ENCODE measurements at regions not wholly inside any gene's neighbourhood (a gene's known extent, or its start where the extent isn't known, plus 50 kb on each side); places are given as distances from the start of the nearest gene placed in this dataset.
"Not testable (repeated sequence)": the region's sequence is repeated elsewhere in the genome, so short reads cannot be mapped to it uniquely, and the experiment has no call there.

DNA sequence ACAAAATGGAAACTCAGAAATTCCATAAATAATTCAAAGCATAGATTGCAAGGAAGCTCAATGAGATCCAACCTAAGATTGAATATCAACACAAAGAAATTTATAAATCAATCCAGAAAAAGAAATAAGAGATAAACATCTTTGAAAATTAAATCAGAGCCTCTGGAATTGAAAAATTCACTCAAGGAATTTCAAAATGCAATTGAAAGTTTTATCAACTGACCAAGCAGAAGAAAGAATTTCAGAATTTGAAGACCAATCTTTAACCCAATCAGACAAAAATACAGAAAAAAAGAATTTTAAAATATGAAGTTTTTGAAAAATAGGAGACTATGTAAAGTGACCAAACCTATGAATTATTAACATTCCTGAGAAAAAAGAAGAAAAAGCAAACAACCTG lies 134.1 kb downstream of the GASK1B start:
- no peak for TF ChIP-seq POLR2A (IDR thresholded peaks at IDR 0.05)
- no peak overlapping the region for H3K4me3 ChIP-seq (ENCODE audit: low read depth, poor library complexity, severe bottlenecking)
- intact Hi-C loops (cut with DNase I; ENCODE audit: low total_unique reads): no loop called here
- DNase-seq (ENCODE audit: low spot score in 2 of 2): no peak

DNA sequence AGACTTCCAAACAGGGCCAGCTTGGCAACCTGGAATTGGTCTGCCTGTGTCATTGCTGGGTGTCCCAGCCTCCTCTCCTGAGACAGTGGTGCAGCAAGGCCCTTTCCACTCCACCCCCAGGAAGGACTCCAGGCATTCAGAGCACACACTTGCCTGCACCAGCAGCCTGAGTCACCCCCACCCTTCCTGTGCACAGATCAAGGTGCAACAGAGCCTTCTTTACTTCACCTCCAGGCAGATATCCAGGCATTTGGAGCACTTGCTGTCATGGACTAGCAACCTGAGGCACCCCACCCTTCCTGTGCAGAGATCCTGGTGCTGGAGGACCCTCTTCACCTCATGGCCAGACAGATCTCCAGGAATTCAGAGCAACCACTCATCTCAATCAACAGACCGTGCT lies 135.8 kb downstream of the GASK1B start:
- intact Hi-C loops (cut with DNase I; ENCODE audit: low total_unique reads): no loop called here

DNA sequence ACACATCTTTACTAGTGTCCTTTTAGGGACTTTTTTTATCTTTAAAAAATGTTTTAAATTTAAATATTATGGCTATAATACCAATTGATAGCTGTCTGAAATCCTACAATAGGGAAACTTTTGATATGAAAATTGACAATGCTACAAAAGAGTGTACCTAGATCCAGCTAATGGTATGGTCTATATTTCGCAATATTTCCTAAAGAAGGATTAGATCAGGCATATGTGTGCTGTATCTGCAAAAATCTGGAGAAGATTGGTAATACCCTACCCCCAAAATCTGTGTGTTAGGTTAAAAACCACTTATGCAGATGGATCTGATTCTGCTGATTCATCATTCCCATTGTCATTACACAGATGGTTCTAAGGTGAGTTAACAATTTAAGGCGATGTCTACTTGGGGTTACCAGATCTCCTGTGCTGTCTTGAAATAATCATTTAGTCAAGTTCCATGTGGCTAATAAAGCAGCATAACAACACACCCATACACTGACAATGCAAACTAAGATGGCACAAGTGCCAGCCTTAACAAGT lies 137.1 kb downstream of the GASK1B start:
- TF ChIP-seq POLR2A (IDR thresholded peaks at IDR 0.05): no peak
- TF ChIP-seq, protein P1, sequence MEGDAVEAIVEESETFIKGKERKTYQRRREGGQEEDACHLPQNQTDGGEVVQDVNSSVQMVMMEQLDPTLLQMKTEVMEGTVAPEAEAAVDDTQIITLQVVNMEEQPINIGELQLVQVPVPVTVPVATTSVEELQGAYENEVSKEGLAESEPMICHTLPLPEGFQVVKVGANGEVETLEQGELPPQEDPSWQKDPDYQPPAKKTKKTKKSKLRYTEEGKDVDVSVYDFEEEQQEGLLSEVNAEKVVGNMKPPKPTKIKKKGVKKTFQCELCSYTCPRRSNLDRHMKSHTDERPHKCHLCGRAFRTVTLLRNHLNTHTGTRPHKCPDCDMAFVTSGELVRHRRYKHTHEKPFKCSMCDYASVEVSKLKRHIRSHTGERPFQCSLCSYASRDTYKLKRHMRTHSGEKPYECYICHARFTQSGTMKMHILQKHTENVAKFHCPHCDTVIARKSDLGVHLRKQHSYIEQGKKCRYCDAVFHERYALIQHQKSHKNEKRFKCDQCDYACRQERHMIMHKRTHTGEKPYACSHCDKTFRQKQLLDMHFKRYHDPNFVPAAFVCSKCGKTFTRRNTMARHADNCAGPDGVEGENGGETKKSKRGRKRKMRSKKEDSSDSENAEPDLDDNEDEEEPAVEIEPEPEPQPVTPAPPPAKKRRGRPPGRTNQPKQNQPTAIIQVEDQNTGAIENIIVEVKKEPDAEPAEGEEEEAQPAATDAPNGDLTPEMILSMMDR (IDR thresholded peaks at IDR 0.05): no peak
- H3K4me3 ChIP-seq (ENCODE audit: low read depth, poor library complexity, severe bottlenecking): no peak overlapping the region
- DNase-seq (ENCODE audit: low spot score in 2 of 2): no peak
- intact Hi-C loops (cut with DNase I; ENCODE audit: low total_unique reads): no loop called here
- WGBS, 2 donors: 83 to 91% methylated on average over 2 of the region's 2 CpGs

More for the DNA sequence above, 135.8 kb downstream of the GASK1B start:
- 93 to 100% methylated on average over 1 of the region's 1 CpG for WGBS, 2 donors
- no peak for DNase-seq (ENCODE audit: low spot score in 2 of 2)
- TF ChIP-seq POLR2A (IDR thresholded peaks at IDR 0.05): no peak
- TF ChIP-seq, protein P1 (IDR thresholded peaks at IDR 0.05): no peak
- H3K4me3 ChIP-seq (ENCODE audit: low read depth, poor library complexity, severe bottlenecking): no peak overlapping the region

DNA sequence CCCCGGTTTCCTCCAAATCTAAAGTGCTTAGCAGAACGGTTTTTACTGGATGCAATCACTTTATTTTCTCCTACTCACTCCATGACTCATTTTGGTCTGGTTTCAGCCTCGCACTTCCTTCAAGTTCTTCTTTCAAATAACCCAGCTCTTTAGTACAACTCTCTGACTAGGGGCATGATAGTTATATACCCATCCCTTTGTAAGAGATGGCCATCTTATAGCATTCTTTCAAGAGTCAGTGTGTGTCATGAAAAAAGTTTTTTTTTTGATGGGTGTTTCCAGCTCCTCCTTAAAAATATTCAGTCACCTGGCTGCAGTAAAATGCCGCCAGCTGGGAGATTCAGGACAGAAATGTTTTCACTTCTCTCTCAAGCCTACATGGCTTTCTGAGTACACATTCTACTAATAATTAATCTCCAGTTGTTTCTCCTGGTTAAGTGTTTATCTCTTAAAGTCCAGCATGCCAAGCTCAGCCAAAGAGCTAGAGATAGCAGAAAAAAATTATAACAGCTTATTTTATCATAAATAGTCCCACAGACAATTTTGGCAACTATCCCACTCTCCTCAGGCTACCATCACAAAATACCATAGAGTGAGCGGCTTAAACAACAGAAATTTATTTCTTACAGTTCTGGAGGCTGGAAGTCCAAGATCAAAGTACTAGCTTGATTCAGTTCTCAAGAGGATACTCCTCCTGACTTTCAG lies 139.3 kb downstream of the GASK1B start:
- 56 to 58% methylated on average over 5 of the region's 5 CpGs for WGBS, 2 donors
- H3K4me3 ChIP-seq (ENCODE audit: low read depth, poor library complexity, severe bottlenecking): no peak overlapping the region
- intact Hi-C loops (cut with DNase I; ENCODE audit: low total_unique reads): no loop called here
- TF ChIP-seq, protein P1 (IDR thresholded peaks at IDR 0.05): no peak
- TF ChIP-seq POLR2A (IDR thresholded peaks at IDR 0.05): no peak
- DNase-seq (ENCODE audit: low spot score in 2 of 2): peak in 1 of 2 donors; percentile 52

- DNase-seq (ENCODE audit: low spot score in 2 of 2): no peak
- no peak overlapping the region for H3K4me3 ChIP-seq (ENCODE audit: low read depth, poor library complexity, severe bottlenecking)
- intact Hi-C loops (cut with DNase I; ENCODE audit: low total_unique reads): no loop called here
- WGBS, 2 donors: 70 to 81% methylated on average over 4 of the region's 4 CpGs
- TF ChIP-seq, protein P1 (IDR thresholded peaks at IDR 0.05): no peak
- TF ChIP-seq POLR2A (IDR thresholded peaks at IDR 0.05): no peak
Observed at GRCh38 chr4:158032733-158033415, 140.0 kb downstream of the GASK1B start.

DNA sequence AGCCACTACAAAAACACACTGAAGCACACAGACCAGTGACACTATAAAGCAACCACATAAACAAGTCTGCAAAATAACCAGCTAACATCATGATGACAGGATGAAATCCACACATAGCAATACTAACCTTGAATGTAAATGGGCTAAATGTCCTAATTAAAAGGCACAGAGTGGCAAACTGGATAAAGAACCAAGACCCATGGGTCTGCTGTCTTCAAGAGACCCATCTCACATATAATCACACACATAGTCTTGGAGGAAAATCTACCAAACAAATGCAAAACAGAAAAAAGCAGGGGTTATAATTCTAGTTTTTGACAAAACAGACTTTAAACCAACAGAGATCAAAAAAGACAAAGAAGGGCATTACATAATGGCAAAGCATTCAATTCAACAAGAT lies 144.4 kb downstream of the GASK1B start:
- intact Hi-C loops (cut with DNase I; ENCODE audit: low total_unique reads); DNase-seq (ENCODE audit: low spot score in 2 of 2); H3K4me3 ChIP-seq (ENCODE audit: low read depth, poor library complexity, severe bottlenecking): not testable (repeated sequence)

All from lower leg skin (tissue), 4 donors.